Keratinocyte (primary cell): ENCODE measurements at regions not wholly inside any gene's neighbourhood (a gene's known extent, or its start where the extent isn't known, plus 50 kb on each side); places are given as distances from the start of the nearest gene placed in this dataset.

ENCODE experiments used
- DNase-seq: peaks from one replicate; pipeline ENCODE4 v3.0.0-alpha.2; 2011; ENCODE audit warnings: low read depth, missing footprints, low spot score
- FAIRE-seq: peaks from 2 replicates; lab custom pipeline; 2011; peaks lifted over from hg19 to GRCh38; lab: Jason Lieb, UNC
- H2AFZ ChIP-seq: 2 replicates; pipeline ENCODE4 v1.6.0; 2012; ENCODE audit warnings: low read length, control low read depth, inconsistent platforms; ENCODE audit not compliant: control insufficient read depth
- H3K27ac ChIP-seq: 2 replicates; pipeline ENCODE4 v1.5.1; 2011; ENCODE audit warnings: low read length; ENCODE audit not compliant: control insufficient read depth, insufficient read depth
- H3K27me3 ChIP-seq: 3 replicates; pipeline ENCODE4 v1.6.0; 2011; ENCODE audit warnings: low read length; ENCODE audit not compliant: control insufficient read depth, insufficient read depth; ENCODE audit errors: extremely low read depth
- H3K36me3 ChIP-seq, 2 experiments: 2 replicates in 1 of 2; 3 replicates in 1 of 2; pipeline ENCODE4 v1.5.1; 2011; ENCODE audit warnings: low read length in 2 of 2, mild to moderate bottlenecking in 1 of 2; ENCODE audit not compliant: control insufficient read depth in 2 of 2, insufficient read depth in 2 of 2; ENCODE audit errors: extremely low read depth in 1 of 2
- H3K4me1 ChIP-seq: 3 replicates; pipeline ENCODE4 v1.5.1; 2011; ENCODE audit warnings: low read length; ENCODE audit not compliant: control insufficient read depth, insufficient read depth; ENCODE audit errors: extremely low read depth
- H3K4me2 ChIP-seq: 3 replicates; pipeline ENCODE4 v1.6.0; 2011; ENCODE audit warnings: low read depth, low read length; ENCODE audit not compliant: control insufficient read depth, insufficient read depth; ENCODE audit errors: extremely low read depth
- H3K4me3 ChIP-seq, 3 experiments: fragments of 200-600 bp in 1 of 3; sonication (generic) in 1 of 3; 2 replicates in 2 of 3; 3 replicates in 1 of 3; pipeline ENCODE4 v1.5.1; 2011 to 2016; ENCODE audit warnings: low read length in 3 of 3, mild to moderate bottlenecking in 3 of 3, control low read depth in 2 of 3, inconsistent platforms in 1 of 3, low read depth in 1 of 3, mixed read lengths in 1 of 3, mixed run types in 1 of 3, moderate library complexity in 1 of 3; ENCODE audit not compliant: control insufficient read depth in 2 of 3, insufficient read depth in 2 of 3; ENCODE audit errors: extremely low read depth in 1 of 3
- H3K79me2 ChIP-seq: 2 replicates; pipeline ENCODE4 v1.6.0; 2012; ENCODE audit warnings: low read length; ENCODE audit not compliant: control insufficient read depth, insufficient read depth
- H3K9ac ChIP-seq: 3 replicates; pipeline ENCODE4 v1.6.0; 2011; ENCODE audit warnings: low read length; ENCODE audit not compliant: control insufficient read depth, insufficient read depth; ENCODE audit errors: extremely low read depth
- H3K9me1 ChIP-seq: 3 replicates; pipeline ENCODE4 v1.6.0; 2011; ENCODE audit warnings: low read length; ENCODE audit not compliant: control insufficient read depth, insufficient read depth; ENCODE audit errors: extremely low read depth
- H3K9me3 ChIP-seq: 2 replicates; pipeline ENCODE4 v1.5.1; 2012; ENCODE audit warnings: low read depth, low read length; ENCODE audit not compliant: control insufficient read depth
- H4K20me1 ChIP-seq: 3 replicates; pipeline ENCODE4 v1.6.0; 2011; ENCODE audit warnings: low read length; ENCODE audit not compliant: control insufficient read depth, insufficient read depth; ENCODE audit errors: extremely low read depth
- EZH2 ChIP-seq: IDR thresholded peaks from one replicate; pipeline ENCODE4 v1.6.1; 2012; ENCODE audit warnings: inconsistent platforms, mild to moderate bottlenecking, low read length, moderate library complexity
- dilution Hi-C: fragments of 300-500 bp; cut with MboI; formaldehyde crosslinking; loops from one replicate; pipeline ENCODE4 v1.7.0; 2020; ENCODE audit warnings: low sequenced_read_pairs; ENCODE audit not compliant: extremely low pct_ligation_motif_present
- TF ChIP-seq, protein P1 (sequence below), 3 experiments: IDR thresholded peaks in 1 of 3; conservative IDR thresholded peaks in 1 of 3; optimal IDR thresholded peaks in 1 of 3; 2 replicates in 2 of 3; 3 replicates in 1 of 3; pipeline versions ENCODE3 to v1.5.1; 2011; ENCODE audit warnings: low read length in 3 of 3, mild to moderate bottlenecking in 3 of 3, moderate library complexity in 2 of 3, control low read depth in 1 of 3, inconsistent platforms in 1 of 3; ENCODE audit not compliant: insufficient read depth in 2 of 3; ENCODE audit errors: extremely low read depth in 1 of 3

DNA sequence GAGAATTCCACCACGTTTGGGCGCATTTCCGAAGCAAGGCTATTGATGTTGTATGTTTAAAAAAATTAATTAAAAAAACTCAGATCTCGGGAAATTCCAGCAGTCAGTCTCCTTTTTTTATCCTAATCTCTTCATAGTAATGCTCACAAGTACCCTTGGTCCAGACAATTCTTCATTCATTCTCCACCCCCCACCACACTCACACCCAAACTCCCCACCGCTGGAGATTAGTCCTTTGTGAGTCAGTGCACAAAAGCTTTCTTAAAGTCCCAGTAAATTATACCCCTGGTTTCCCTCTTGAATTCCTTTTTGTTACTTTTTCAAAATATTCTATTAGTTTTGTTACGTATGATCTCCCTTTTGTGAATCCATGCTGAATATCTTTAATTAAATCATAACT is 274.6 kb downstream of the ZNF536 start:
- Histone ChIP-seq H4K20me1 (no peaks in the 10 kb centered on the region), H3K79me2 (no peaks in the 10 kb centered on the region), H3K36me3 (no peaks in the 10 kb centered on the region), H3K4me2 (no peak overlapping the region), H3K27ac (no peak overlapping the region), H3K9ac (no peak overlapping the region), H3K4me1 (no peaks in the 10 kb centered on the region), H3K9me1 (no peaks in the 10 kb centered on the region), H3K4me3 (no peak overlapping the region), H2AFZ (no peak overlapping the region), H3K27me3 (no peaks in the 10 kb centered on the region), H3K9me3 (no peaks in the 10 kb centered on the region)
- dilution Hi-C loops: loop anchor here (10.0 kb wide), 1 partner anchor 902 kb away; no protein-coding TSS in a partner anchor
- TF ChIP-seq, protein P1, sequence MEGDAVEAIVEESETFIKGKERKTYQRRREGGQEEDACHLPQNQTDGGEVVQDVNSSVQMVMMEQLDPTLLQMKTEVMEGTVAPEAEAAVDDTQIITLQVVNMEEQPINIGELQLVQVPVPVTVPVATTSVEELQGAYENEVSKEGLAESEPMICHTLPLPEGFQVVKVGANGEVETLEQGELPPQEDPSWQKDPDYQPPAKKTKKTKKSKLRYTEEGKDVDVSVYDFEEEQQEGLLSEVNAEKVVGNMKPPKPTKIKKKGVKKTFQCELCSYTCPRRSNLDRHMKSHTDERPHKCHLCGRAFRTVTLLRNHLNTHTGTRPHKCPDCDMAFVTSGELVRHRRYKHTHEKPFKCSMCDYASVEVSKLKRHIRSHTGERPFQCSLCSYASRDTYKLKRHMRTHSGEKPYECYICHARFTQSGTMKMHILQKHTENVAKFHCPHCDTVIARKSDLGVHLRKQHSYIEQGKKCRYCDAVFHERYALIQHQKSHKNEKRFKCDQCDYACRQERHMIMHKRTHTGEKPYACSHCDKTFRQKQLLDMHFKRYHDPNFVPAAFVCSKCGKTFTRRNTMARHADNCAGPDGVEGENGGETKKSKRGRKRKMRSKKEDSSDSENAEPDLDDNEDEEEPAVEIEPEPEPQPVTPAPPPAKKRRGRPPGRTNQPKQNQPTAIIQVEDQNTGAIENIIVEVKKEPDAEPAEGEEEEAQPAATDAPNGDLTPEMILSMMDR (optimal IDR thresholded peaks at IDR 0.05 in 1 of 3, IDR thresholded peaks at IDR 0.05 in 1 of 3, conservative IDR thresholded peaks at IDR 0.05 in 1 of 3; ENCODE audit: extremely low read depth in 1 of 3, insufficient read depth in 2 of 3, low read length in 3 of 3): no peak
- no peak for TF ChIP-seq EZH2
- DNase-seq (no peak), FAIRE-seq (no peak)

DNA sequence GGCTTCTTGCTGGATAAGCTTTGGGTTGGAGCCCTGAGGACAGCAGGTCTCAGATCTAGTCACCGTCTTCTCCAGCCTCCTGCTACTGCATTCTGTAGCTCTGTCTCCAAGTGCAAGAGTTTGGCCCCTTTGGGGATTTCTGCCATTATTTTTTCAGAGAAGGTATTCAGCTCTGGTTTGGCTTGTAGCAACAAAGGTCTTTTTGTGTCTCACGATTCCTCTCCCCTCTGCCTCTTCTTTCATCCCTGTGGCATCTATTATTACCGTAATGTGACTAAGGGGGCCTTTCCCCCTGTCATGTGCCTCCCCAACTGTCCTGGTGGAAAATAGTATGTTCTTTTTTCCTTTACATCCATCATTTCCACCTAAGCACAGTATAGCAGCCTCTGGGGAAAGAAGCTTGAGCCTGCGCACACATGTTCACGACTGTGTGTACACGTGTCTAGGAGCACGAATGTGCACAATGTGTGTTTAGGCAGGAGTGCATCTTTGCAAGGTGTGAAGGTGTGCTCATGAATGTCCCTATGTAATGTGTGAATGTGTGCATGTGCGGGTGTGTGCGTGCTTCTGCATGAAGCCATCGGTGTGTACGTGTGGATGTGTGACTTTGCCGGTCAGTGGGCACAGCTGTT is 273.9 kb downstream of the ZNF536 start:
- H3K4me3 ChIP-seq: no peak overlapping the region
- no peaks in the 10 kb centered on the region for H3K79me2 ChIP-seq
- no peak overlapping the region for H3K27ac ChIP-seq
- no peaks in the 10 kb centered on the region for H3K9me1 ChIP-seq
- no peak for TF ChIP-seq EZH2
- TF ChIP-seq, protein P1 (optimal IDR thresholded peaks at IDR 0.05 in 1 of 3, IDR thresholded peaks at IDR 0.05 in 1 of 3, conservative IDR thresholded peaks at IDR 0.05 in 1 of 3; ENCODE audit: extremely low read depth in 1 of 3, insufficient read depth in 2 of 3, low read length in 3 of 3): no peak
- no peak overlapping the region for H3K4me2 ChIP-seq
- DNase-seq (no peak), FAIRE-seq (no peak)
- no peaks in the 10 kb centered on the region for H4K20me1 ChIP-seq
- H3K9me3 ChIP-seq: no peaks in the 10 kb centered on the region
- H3K27me3 ChIP-seq: no peaks in the 10 kb centered on the region
- dilution Hi-C loops: loop anchor here (10.0 kb wide), 1 partner anchor 901 kb away; no protein-coding TSS in a partner anchor
- H3K9ac ChIP-seq: no peak overlapping the region
- no peaks in the 10 kb centered on the region for H3K4me1 ChIP-seq
- no peak overlapping the region for H2AFZ ChIP-seq
- H3K36me3 ChIP-seq: no peaks in the 10 kb centered on the region
